HCT116 (cell line): ENCODE measurements at regions not wholly inside any gene's neighbourhood (a gene's known extent, or its start where the extent isn't known, plus 50 kb on each side); places are given as distances from the start of the nearest gene placed in this dataset.

Source experiments
- ATAC-seq: fragments of 200-7000 bp; cut with Tn5 transposase; 2 replicates; pipeline ENCODE4 v1.9.1; 2020; ENCODE audit warnings: mild to moderate bottlenecking, moderate library complexity
- BruUV-seq: library from RNA; stranded (reverse); fragments of 400-500 nt; replicated peaks from 2 replicates; lab custom pipeline; 2021; lab: Mats Ljungman, UMichigan
- CTCF ChIA-PET: fragments of 300-600 bp; sonication (Branson Sonifier 250); formaldehyde crosslinking; loops from one replicate; lab custom pipeline; 2021; ENCODE audit warnings: antibody characterized with exemption; lab: Charles Lee
- POLR2A ChIA-PET: fragments of 300-600, 350-600 bp; sonication (Branson Sonifier 250); formaldehyde crosslinking; loops from one replicate; lab custom pipeline; 2021; ENCODE audit warnings: antibody characterized with exemption; lab: Charles Lee
- RAD21 ChIA-PET, 2 experiments: fragments of 300-600 bp; sonication (Branson Sonifier 250); formaldehyde crosslinking; loops; one replicate each; lab custom pipeline; 2023; ENCODE audit warnings: low total read pairs in 2 of 2; ENCODE audit not compliant: uncharacterized antibody in 2 of 2, unreplicated experiment in 2 of 2, low non-redundant PET in 1 of 2; lab: Charles Lee
- DNase-seq: peaks from one replicate; pipeline ENCODE4 v3.0.0-alpha.2; 2010; ENCODE audit warnings: low read depth, low spot score
- H2AFZ ChIP-seq: fragments of 200-600 bp; shearing (Covaris generic), sonication (generic); 2 replicates; pipeline ENCODE4 v1.6.1; 2017; ENCODE audit warnings: low read depth, mixed run types, mixed read lengths, antibody characterized with exemption, low read length; ENCODE audit not compliant: poor library complexity, severe bottlenecking
- H3K27ac ChIP-seq: 2 replicates; pipeline ENCODE4 v1.5.1; 2012; ENCODE audit warnings: low read depth, low read length
- H3K27me3 ChIP-seq: fragments of 200-600 bp; sonication (generic); 2 replicates; pipeline ENCODE4 v1.6.1; 2016; ENCODE audit warnings: mixed run types, low read length, mixed read lengths; ENCODE audit not compliant: insufficient read depth
- H3K36me3 ChIP-seq, 2 experiments: fragments of 200-500 bp in 1 of 2; fragments of 200-600 bp in 1 of 2; sonication (Bioruptor generic) in 1 of 2; sonication (generic) in 1 of 2; 2 replicates each; pipeline versions ENCODE4 v1.5.1 to v1.6.1; 2014 to 2016; ENCODE audit warnings: low read length in 2 of 2, inconsistent platforms in 1 of 2, mixed read lengths in 1 of 2, mixed run types in 1 of 2; ENCODE audit not compliant: insufficient read depth in 2 of 2, control insufficient read depth in 1 of 2
- H3K4me1 ChIP-seq, 2 experiments: fragments of 200-600 bp in 1 of 2; sonication (generic) in 1 of 2; 2 replicates each; pipeline versions ENCODE4 v1.5.1 to v1.6.1; 2012 to 2017; ENCODE audit warnings: low read length in 2 of 2, inconsistent platforms in 1 of 2, mild to moderate bottlenecking in 1 of 2, mixed read lengths in 1 of 2, mixed run types in 1 of 2, moderate library complexity in 1 of 2; ENCODE audit not compliant: insufficient read depth in 2 of 2, control insufficient read depth in 1 of 2
- H3K4me2 ChIP-seq: fragments of 200-600 bp; sonication (generic); 2 replicates; pipeline ENCODE4 v1.6.1; 2017; ENCODE audit warnings: mixed run types, low read length, mixed read lengths
- H3K4me3 ChIP-seq, 2 experiments: fragments of 200-600 bp in 1 of 2; sonication (generic) in 1 of 2; replicated peaks in 1 of 2; 2 replicates each; pipeline ENCODE4 v1.5.1; 2011 to 2016; ENCODE audit warnings: low read length in 2 of 2, control low read depth in 1 of 2, low read depth in 1 of 2, mild to moderate bottlenecking in 1 of 2, mixed read lengths in 1 of 2, mixed run types in 1 of 2
- H3K79me2 ChIP-seq: fragments of 200-600 bp; sonication (generic); 2 replicates; pipeline ENCODE4 v1.6.1; 2017; ENCODE audit warnings: mild to moderate bottlenecking, mixed run types, low read length, moderate library complexity, mixed read lengths; ENCODE audit not compliant: insufficient read depth
- H3K9ac ChIP-seq: fragments of 200-600 bp; sonication (generic); 2 replicates; pipeline ENCODE4 v1.6.1; 2016; ENCODE audit warnings: low read length, mixed read lengths
- H3K9me2 ChIP-seq: fragments of 200-600 bp; sonication (generic), shearing (Covaris generic); 2 replicates; pipeline ENCODE4 v1.6.1; 2017; ENCODE audit warnings: mixed run types, mild to moderate bottlenecking, moderate library complexity; ENCODE audit not compliant: insufficient read depth
- H3K9me3 ChIP-seq, 2 experiments: fragments of 200-500 bp in 1 of 2; fragments of 200-600 bp in 1 of 2; sonication (Bioruptor generic) in 1 of 2; sonication (generic) in 1 of 2; 2 replicates each; pipeline ENCODE4 v1.6.1; 2014 to 2017; ENCODE audit warnings: low read length in 2 of 2, mixed read lengths in 2 of 2, inconsistent platforms in 1 of 2, low read depth in 1 of 2, mild to moderate bottlenecking in 1 of 2, mixed run types in 1 of 2, moderate library complexity in 1 of 2; ENCODE audit not compliant: control insufficient read depth in 1 of 2, insufficient read depth in 1 of 2
- H4K20me1 ChIP-seq: fragments of 200-600 bp; sonication (generic), shearing (Covaris generic); 2 replicates; pipeline ENCODE4 v1.6.1; 2017; ENCODE audit warnings: mixed run types, mild to moderate bottlenecking, moderate library complexity; ENCODE audit not compliant: insufficient read depth
- ELF1 ChIP-seq: IDR thresholded peaks from 2 replicates; pipeline ENCODE4 v1.6.1; 2012; ENCODE audit warnings: low read depth, borderline replicate concordance
- EZH2 ChIP-seq: fragments of 200-600 bp; sonication (generic); IDR thresholded peaks from 2 replicates; pipeline ENCODE4 v1.6.1; 2017; ENCODE audit warnings: antibody characterized with exemption, mixed run types
- EZH2phosphoT487 ChIP-seq: fragments of 200-600 bp; IDR thresholded peaks from 2 replicates; pipeline ENCODE4 v1.6.1; 2018; ENCODE audit warnings: antibody characterized with exemption, borderline replicate concordance
- FOSL1 ChIP-seq: IDR thresholded peaks from 2 replicates; pipeline ENCODE4 v1.6.1; 2012; ENCODE audit warnings: low read depth
- JUND ChIP-seq: IDR thresholded peaks from 2 replicates; pipeline ENCODE4 v1.6.1; 2012
- POLR2A ChIP-seq: IDR thresholded peaks from 2 replicates; pipeline ENCODE4 v1.7.0; 2011; ENCODE audit warnings: borderline replicate concordance; ENCODE audit not compliant: insufficient read depth, insufficient read length; ENCODE audit errors: extremely low read depth
- RAD21 ChIP-seq: IDR thresholded peaks from 2 replicates; pipeline ENCODE4 v1.6.1; 2012; ENCODE audit warnings: low read depth, mild to moderate bottlenecking
- TCF7L2 ChIP-seq: IDR thresholded peaks from 2 replicates; pipeline ENCODE4 v1.7.0; 2011; ENCODE audit warnings: borderline replicate concordance, inconsistent platforms; ENCODE audit not compliant: insufficient read depth, insufficient read length; ENCODE audit errors: extremely low read depth
- YY1 ChIP-seq: IDR thresholded peaks from 2 replicates; pipeline ENCODE4 v1.6.1; 2011; ENCODE audit warnings: low read length, low read depth, moderate library complexity, mild to moderate bottlenecking; ENCODE audit not compliant: insufficient replicate concordance; ENCODE audit errors: extremely low read depth
- ZNF274 ChIP-seq: fragments of 200-500 bp; sonication (Bioruptor generic); IDR thresholded peaks from 2 replicates; pipeline ENCODE4 v1.6.1; 2014; ENCODE audit warnings: mild to moderate bottlenecking, low read depth, low read length, inconsistent platforms
- intact Hi-C: fragments of 100-400 bp; cut with micrococcal nuclease; formaldehyde crosslinking; loops from 2 replicates; pipeline ENCODE4 v1.10.0; 2022
- TF ChIP-seq, protein P1 (sequence below): IDR thresholded peaks from 2 replicates; pipeline ENCODE4 v1.6.1; 2012
- TF ChIP-seq, protein P2 (sequence below): IDR thresholded peaks from 2 replicates; pipeline ENCODE4 v1.6.1; 2011; ENCODE audit warnings: mild to moderate bottlenecking, low read length, moderate library complexity; ENCODE audit not compliant: insufficient replicate concordance; ENCODE audit errors: extremely low read depth
- TF ChIP-seq, protein P3 (sequence below): IDR thresholded peaks from 2 replicates; pipeline ENCODE4 v1.6.1; 2012
- TF ChIP-seq, protein P4 (sequence below), 3 experiments: fragments of 200-600 bp in 1 of 3; sonication (generic) in 1 of 3; IDR thresholded peaks in 2 of 3; conservative IDR thresholded peaks in 1 of 3; 2 replicates each; pipeline ENCODE4 v1.5.1; 2012 to 2017; ENCODE audit warnings: low read depth in 2 of 3, low read length in 2 of 3, antibody characterized with exemption in 1 of 3, borderline replicate concordance in 1 of 3, control low read depth in 1 of 3, mild to moderate bottlenecking in 1 of 3, mixed read lengths in 1 of 3, mixed run types in 1 of 3, moderate library complexity in 1 of 3; ENCODE audit not compliant: insufficient read depth in 1 of 3

DNA sequence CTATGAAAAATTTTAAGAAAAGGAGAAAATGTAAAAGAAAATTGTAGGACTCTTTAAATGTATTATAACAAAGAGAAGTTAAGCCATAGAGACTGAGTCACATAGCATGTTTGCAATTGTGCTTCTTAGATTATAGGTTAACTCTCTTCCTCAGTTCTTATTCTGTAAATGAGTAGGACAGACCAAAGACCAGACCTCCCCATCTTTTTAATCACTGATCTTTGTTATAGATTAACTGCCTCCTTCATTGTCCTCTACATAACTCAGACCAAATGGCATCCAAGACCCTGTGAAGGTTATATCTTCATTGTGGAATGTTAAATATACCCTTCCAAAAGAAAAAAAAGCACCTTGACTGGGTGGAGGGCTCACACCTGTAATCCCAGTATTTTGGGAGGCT lies 316.9 kb upstream of the LRRTM4 start:
- Histone ChIP-seq H4K20me1 (no peaks in the 10 kb centered on the region), H3K27ac (no peak overlapping the region), H3K4me2 (no peak overlapping the region), H3K4me3 (no peak overlapping the region), H3K36me3 (no peaks in the 10 kb centered on the region), H3K9ac (no peak overlapping the region), H3K9me2 (no peaks in the 10 kb centered on the region), H3K9me3 (peaks cover 9 to 13% of the 10 kb centered on the region in 2 experiments; a peak in 2 of 4 replicates), H3K27me3 (no peaks in the 10 kb centered on the region), H3K79me2 (no peaks in the 10 kb centered on the region), H2AFZ (no peak overlapping the region), H3K4me1 (no peaks in the 10 kb centered on the region)
- CTCF ChIA-PET, result no interaction called here
- TF ChIP-seq, protein P1, sequence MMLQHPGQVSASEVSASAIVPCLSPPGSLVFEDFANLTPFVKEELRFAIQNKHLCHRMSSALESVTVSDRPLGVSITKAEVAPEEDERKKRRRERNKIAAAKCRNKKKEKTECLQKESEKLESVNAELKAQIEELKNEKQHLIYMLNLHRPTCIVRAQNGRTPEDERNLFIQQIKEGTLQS, result no peak
- no peak for TF ChIP-seq FOSL1
- TF ChIP-seq RAD21, result no peak
- TF ChIP-seq ELF1, result no peak
- no peak for TF ChIP-seq ZNF274
- TF ChIP-seq, protein P2, sequence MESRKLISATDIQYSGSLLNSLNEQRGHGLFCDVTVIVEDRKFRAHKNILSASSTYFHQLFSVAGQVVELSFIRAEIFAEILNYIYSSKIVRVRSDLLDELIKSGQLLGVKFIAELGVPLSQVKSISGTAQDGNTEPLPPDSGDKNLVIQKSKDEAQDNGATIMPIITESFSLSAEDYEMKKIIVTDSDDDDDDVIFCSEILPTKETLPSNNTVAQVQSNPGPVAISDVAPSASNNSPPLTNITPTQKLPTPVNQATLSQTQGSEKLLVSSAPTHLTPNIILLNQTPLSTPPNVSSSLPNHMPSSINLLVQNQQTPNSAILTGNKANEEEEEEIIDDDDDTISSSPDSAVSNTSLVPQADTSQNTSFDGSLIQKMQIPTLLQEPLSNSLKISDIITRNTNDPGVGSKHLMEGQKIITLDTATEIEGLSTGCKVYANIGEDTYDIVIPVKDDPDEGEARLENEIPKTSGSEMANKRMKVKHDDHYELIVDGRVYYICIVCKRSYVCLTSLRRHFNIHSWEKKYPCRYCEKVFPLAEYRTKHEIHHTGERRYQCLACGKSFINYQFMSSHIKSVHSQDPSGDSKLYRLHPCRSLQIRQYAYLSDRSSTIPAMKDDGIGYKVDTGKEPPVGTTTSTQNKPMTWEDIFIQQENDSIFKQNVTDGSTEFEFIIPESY, result no peak
- no peak for TF ChIP-seq TCF7L2
- TF ChIP-seq EZH2phosphoT487, result no peak
- TF ChIP-seq, protein P3, sequence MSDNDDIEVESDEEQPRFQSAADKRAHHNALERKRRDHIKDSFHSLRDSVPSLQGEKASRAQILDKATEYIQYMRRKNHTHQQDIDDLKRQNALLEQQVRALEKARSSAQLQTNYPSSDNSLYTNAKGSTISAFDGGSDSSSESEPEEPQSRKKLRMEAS, result no peak
- no peak for TF ChIP-seq POLR2A
- TF ChIP-seq, protein P4, sequence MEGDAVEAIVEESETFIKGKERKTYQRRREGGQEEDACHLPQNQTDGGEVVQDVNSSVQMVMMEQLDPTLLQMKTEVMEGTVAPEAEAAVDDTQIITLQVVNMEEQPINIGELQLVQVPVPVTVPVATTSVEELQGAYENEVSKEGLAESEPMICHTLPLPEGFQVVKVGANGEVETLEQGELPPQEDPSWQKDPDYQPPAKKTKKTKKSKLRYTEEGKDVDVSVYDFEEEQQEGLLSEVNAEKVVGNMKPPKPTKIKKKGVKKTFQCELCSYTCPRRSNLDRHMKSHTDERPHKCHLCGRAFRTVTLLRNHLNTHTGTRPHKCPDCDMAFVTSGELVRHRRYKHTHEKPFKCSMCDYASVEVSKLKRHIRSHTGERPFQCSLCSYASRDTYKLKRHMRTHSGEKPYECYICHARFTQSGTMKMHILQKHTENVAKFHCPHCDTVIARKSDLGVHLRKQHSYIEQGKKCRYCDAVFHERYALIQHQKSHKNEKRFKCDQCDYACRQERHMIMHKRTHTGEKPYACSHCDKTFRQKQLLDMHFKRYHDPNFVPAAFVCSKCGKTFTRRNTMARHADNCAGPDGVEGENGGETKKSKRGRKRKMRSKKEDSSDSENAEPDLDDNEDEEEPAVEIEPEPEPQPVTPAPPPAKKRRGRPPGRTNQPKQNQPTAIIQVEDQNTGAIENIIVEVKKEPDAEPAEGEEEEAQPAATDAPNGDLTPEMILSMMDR (IDR thresholded peaks at IDR 0.05 in 2 of 3, conservative IDR thresholded peaks at IDR 0.05 in 1 of 3; ENCODE audit: borderline replicate concordance in 1 of 3, insufficient read depth in 1 of 3, low read depth in 2 of 3, low read length in 2 of 3), result no peak
- no peak for TF ChIP-seq YY1
- TF ChIP-seq JUND, result no peak
- TF ChIP-seq EZH2, result no peak
- BruUV-seq, result no TSS peak
- POLR2A ChIA-PET, result no interaction called here
- no peak for ATAC-seq
- intact Hi-C loops, result no loop called here
- RAD21 ChIA-PET, result no interaction called here
- DNase-seq, result no peak
